Nephron (organoid): ENCODE measurements at regions not wholly inside any gene's neighbourhood (a gene's known extent, or its start where the extent isn't known, plus 50 kb on each side); places are given as distances from the start of the nearest gene placed in this dataset.

Experiments
- H3K27ac Mint-ChIP-seq, 3 experiments: 2 replicates each; pipeline ENCODE4 v1.8.0; 2020; ENCODE audit warnings: mixed read lengths in 3 of 3, mild to moderate bottlenecking in 2 of 3, moderate library complexity in 1 of 3
- H3K27me3 Mint-ChIP-seq: 2 replicates; pipeline ENCODE4 v1.8.0; 2021; ENCODE audit warnings: low read depth, mild to moderate bottlenecking, moderate library complexity, mixed read lengths
- H3K36me3 Mint-ChIP-seq: 2 replicates; pipeline ENCODE4 v1.8.0; 2020; ENCODE audit warnings: low read depth, mixed read lengths
- H3K4me1 Mint-ChIP-seq: 2 replicates; pipeline ENCODE4 v1.8.0; 2020; ENCODE audit warnings: mixed read lengths
- H3K4me3 Mint-ChIP-seq, 3 experiments: 2 replicates each; pipeline ENCODE4 v1.8.0; 2020; ENCODE audit warnings: mild to moderate bottlenecking in 3 of 3, mixed read lengths in 3 of 3, moderate library complexity in 2 of 3
- H3K9me3 Mint-ChIP-seq: 2 replicates; pipeline ENCODE4 v1.8.0; 2020; ENCODE audit warnings: mixed read lengths
- TF ChIP-seq, protein P1 (sequence below), 3 experiments: fragments of 200-600 bp; sonication (generic); IDR thresholded peaks; one replicate each; pipeline ENCODE4 v1.5.0; 2021; ENCODE audit warnings: antibody characterized with exemption in 3 of 3; ENCODE audit not compliant: unreplicated experiment in 3 of 3

DNA sequence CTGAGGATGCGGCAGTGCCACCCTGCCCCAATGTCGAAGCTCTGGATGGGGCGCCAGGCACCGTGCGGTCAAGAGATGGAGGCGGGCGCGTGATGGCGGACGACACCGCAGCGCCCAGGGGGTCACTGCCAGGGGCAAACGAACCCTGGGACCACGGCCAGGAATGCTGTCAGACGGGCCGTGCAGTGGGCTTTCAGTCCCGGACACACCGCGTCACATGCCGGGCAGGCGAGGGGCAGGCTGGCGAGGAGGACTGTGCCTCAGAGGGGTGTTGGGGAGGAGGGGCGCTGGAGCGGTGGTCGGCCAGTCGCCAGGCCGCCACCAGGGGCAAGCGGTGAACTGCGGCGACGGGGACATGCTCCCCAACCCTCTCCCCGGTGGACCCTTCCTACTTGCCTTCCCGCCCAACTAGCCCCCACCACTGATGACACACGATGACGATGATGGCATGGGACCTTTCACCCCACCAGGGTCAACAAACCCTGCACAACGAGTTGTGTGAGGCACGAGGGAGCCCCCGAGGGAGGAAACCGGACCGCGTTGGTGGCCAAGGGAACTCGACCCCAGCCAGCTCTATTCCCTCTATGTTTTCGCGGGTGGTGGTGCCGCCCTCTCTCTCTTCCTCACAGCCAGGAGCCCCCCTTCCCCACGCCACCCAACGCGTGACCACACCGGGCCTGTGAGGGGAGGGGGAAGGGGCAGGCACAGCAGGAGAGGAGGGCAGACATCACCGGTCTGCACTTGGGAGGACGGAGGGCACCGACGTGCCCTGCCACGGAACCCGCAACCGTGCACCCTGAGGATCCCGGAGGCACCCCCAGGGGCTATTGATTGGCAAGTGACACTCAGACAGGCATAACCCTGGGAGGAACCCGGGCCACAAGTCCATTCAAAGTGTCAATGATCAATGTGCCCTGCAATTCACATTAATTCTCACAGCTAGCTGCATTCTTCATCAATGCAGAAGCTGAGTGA lies 1960.9 kb upstream of the DEFB115 start:
- peaks cover 4% of the 10 kb centered on the region for H3K36me3 Mint-ChIP-seq
- no peak overlapping the region for H3K4me3 Mint-ChIP-seq
- H3K27ac Mint-ChIP-seq = no peak overlapping the region

DNA sequence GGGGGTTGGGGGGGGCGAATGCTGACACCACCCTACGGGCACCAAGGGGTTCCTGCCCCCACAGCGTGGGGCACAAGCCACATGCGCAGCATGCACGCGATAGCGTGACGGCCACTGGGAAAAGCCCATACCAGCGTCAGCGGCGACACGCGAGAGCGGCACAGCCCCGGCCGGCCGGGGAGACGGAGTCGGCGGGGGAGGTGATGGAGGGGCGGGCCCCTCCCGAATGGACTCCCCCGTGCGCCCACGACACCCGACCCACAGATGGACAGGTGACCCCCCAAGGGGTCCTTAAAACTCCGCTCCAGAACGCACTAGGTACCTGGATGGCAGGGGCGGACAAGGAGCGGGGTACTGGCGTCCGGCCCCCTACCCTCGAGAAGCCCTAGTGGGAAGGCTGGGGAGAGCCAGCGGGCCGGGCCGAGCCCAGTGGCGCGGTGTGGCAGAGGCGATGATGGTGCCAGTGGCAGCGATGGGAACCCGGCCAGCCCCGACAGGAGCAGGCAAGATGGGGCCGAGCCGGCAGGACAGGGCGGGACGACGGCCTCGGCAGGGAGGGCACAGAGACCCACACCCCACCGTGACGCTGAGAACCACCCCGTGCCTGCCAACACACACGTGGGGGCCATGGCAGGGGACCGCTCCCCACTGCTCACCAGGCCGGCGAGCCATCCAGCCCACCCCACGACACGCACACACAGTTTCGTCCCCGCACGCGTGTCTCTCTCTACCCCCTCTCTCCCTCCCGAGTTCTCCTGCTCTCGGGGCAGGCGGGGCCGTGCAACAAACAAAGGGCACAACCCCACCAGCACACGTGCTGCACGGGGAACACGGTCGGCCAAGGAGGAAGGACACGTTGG lies 1959.8 kb upstream of the DEFB115 start:
- peaks cover 4% of the 10 kb centered on the region for H3K36me3 Mint-ChIP-seq
- TF ChIP-seq, protein P1, sequence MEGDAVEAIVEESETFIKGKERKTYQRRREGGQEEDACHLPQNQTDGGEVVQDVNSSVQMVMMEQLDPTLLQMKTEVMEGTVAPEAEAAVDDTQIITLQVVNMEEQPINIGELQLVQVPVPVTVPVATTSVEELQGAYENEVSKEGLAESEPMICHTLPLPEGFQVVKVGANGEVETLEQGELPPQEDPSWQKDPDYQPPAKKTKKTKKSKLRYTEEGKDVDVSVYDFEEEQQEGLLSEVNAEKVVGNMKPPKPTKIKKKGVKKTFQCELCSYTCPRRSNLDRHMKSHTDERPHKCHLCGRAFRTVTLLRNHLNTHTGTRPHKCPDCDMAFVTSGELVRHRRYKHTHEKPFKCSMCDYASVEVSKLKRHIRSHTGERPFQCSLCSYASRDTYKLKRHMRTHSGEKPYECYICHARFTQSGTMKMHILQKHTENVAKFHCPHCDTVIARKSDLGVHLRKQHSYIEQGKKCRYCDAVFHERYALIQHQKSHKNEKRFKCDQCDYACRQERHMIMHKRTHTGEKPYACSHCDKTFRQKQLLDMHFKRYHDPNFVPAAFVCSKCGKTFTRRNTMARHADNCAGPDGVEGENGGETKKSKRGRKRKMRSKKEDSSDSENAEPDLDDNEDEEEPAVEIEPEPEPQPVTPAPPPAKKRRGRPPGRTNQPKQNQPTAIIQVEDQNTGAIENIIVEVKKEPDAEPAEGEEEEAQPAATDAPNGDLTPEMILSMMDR (IDR thresholded peaks at IDR 0.05; ENCODE audit: unreplicated experiment in 3 of 3) = no peak
- no peaks in the 10 kb centered on the region for H3K4me1 Mint-ChIP-seq
- no peak overlapping the region for H3K4me3 Mint-ChIP-seq
- H3K27me3 Mint-ChIP-seq = no peaks in the 10 kb centered on the region
- H3K27ac Mint-ChIP-seq = no peak overlapping the region
- H3K9me3 Mint-ChIP-seq = peaks cover 27% of the 10 kb centered on the region

More for the DNA sequence above, 1960.9 kb upstream of the DEFB115 start:
- Mint-ChIP-seq H3K9me3 (peaks cover 25% of the 10 kb centered on the region), H3K4me1 (no peaks in the 10 kb centered on the region), H3K27me3 (no peaks in the 10 kb centered on the region)
- TF ChIP-seq, protein P1 (IDR thresholded peaks at IDR 0.05; ENCODE audit: unreplicated experiment in 3 of 3) = no peak

DNA sequence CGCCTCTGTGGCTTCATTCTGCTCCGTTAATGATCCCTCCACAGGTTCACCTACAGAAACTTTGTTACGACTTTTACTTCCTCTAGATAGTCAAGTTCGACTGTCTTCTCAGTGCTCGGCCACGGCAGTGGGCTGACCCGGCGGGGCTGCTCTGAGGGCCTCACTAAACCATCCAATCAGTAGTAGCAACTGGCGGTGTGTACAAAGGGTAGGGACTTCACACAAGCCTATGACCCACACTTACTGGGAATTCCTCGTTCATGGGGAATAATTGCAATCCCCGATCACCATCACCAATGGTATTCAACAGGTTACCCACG lies 1959.2 kb upstream of the DEFB115 start:
- Mint-ChIP-seq H3K27me3 (no peaks in the 10 kb centered on the region), H3K4me3 (no peak overlapping the region), H3K36me3 (peaks cover 7% of the 10 kb centered on the region), H3K9me3 (peaks cover 32% of the 10 kb centered on the region), H3K4me1 (no peaks in the 10 kb centered on the region), H3K27ac (no peak overlapping the region)
- TF ChIP-seq, protein P1 (IDR thresholded peaks at IDR 0.05; ENCODE audit: unreplicated experiment in 3 of 3) = no peak

DNA sequence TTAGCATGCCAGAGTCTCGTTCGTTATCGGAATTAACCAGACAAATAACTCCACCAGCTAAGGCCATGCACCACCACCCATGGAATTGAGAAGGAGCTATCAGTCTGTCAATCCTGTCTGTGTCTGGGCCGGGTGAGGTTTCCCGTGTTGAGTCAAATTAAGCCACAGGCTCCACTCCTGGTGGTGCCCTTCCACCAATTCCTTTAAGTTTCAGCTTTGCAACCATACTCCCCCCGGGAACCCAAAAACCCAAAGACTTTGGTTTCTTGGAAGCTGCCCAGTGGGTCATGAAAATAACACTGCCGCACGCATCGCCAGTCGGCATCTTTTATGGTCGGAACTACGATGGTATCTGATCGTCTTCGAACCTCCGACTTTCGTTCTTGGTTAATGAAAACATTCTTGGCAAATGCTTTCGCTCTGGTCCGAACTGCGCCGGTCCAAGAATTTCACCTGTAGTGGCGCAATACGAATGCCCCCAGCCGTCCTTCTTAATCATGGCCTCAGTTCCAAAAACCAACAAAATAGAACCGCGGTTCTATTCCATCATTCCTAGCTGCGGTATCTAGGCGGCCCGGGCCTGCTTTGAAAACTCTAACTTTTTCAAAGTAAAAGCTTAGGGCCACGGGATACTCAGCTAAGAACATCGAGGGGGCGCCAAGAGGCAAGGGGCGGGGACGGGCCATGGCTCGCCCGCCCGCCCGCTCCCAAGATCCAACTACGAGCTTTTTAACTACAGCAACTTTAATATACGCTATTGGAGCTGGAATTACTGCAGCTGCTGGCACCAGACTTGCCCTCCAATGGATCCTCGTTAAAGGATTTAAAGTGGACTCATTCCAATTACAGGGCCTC lies 1958.5 kb upstream of the DEFB115 start:
- TF ChIP-seq, protein P1 (IDR thresholded peaks at IDR 0.05; ENCODE audit: unreplicated experiment in 3 of 3) = no peak
- H3K9me3 Mint-ChIP-seq = peaks cover 35% of the 10 kb centered on the region
- no peaks in the 10 kb centered on the region for H3K4me1 Mint-ChIP-seq
- H3K4me3 Mint-ChIP-seq = no peak overlapping the region
- peaks cover 9% of the 10 kb centered on the region for H3K36me3 Mint-ChIP-seq
- no peaks in the 10 kb centered on the region for H3K27me3 Mint-ChIP-seq
- H3K27ac Mint-ChIP-seq = no peak overlapping the region

DNA sequence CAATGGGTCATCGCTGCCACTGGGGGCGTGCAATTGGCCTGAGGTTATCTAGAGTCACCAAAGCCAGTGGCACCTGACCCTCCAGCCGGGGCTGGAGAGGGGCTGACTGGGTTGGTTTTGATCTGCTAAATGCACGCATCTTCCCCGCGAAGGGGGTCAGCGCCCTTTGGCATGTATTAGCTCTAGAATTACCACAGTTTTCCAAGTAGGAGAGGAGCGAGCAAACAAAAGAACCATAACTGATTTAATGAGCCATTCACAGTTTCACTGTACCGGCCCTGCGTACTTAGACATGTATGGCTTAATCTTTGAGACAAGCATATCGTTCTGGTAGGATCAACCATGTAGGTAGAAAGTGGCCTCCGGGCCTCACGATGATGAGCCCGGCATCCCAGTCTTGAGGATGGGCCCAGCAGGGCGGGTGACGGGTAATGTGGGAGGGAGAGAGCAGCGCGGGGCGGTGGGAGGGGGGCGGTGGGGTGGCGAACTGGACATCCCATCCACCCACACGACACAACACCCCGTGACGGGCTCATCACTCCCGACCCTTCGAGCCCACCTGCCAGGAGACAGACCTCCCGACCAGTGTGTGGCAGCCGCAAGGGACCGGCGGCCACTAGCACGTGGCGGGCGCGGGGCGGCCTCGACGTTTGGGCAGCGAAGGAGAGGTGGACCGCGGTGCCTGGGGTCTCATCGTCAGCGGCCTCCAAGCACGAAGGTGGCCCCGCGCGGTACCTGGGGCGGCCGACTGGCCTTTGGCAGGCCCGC lies 1957.5 kb upstream of the DEFB115 start:
- H3K27ac Mint-ChIP-seq = no peak overlapping the region

More for the DNA sequence above, 1957.5 kb upstream of the DEFB115 start:
- Mint-ChIP-seq H3K27me3 (no peaks in the 10 kb centered on the region), H3K9me3 (peaks cover 44% of the 10 kb centered on the region), H3K4me1 (no peaks in the 10 kb centered on the region), H3K4me3 (no peak overlapping the region), H3K36me3 (peaks cover 13% of the 10 kb centered on the region)
- TF ChIP-seq, protein P1 (IDR thresholded peaks at IDR 0.05; ENCODE audit: unreplicated experiment in 3 of 3) = no peak
